MM.1S (cell line): ENCODE measurements at regions not wholly inside any gene's neighbourhood (a gene's known extent, or its start where the extent isn't known, plus 50 kb on each side); places are given as distances from the start of the nearest gene placed in this dataset.
"Not testable (repeated sequence)": the region's sequence is repeated elsewhere in the genome, so short reads cannot be mapped to it uniquely, and the experiment has no call there.

ENCODE experiments used
- DNase-seq: peaks from one replicate; pipeline ENCODE4 v3.0.0-alpha.2; 2015
- H2AFZ ChIP-seq: fragments of 300-600 bp; sonication (generic); 2 replicates; pipeline ENCODE4 v1.6.0; 2016; ENCODE audit warnings: antibody characterized with exemption, low read length
- H3F3A ChIP-seq: fragments of 300-600 bp; sonication (generic); 2 replicates; pipeline ENCODE4 v1.6.1; 2016; ENCODE audit warnings: mild to moderate bottlenecking, antibody characterized with exemption, low read length, moderate library complexity, mixed read lengths; ENCODE audit not compliant: insufficient read depth
- H3K27ac ChIP-seq: fragments of 300-600 bp; sonication (generic); 2 replicates; pipeline ENCODE4 v1.5.1; 2016; ENCODE audit warnings: mild to moderate bottlenecking, low read length
- H3K27me3 ChIP-seq: fragments of 300-600 bp; sonication (generic); replicated peaks from 2 replicates; pipeline ENCODE4 v1.6.0; 2016; ENCODE audit warnings: low read length; ENCODE audit not compliant: insufficient read depth
- H3K36me3 ChIP-seq: fragments of 300-600 bp; sonication (generic); replicated peaks from 2 replicates; pipeline ENCODE4 v1.6.1; 2016; ENCODE audit warnings: mild to moderate bottlenecking, low read length, mixed read lengths; ENCODE audit not compliant: insufficient read depth
- H3K4me1 ChIP-seq: fragments of 300-600 bp; sonication (generic); 2 replicates; pipeline ENCODE4 v1.6.1; 2016; ENCODE audit warnings: low read length, mixed read lengths
- H3K4me2 ChIP-seq: fragments of 300-600 bp; sonication (generic); 2 replicates; pipeline ENCODE4 v1.6.0; 2016; ENCODE audit warnings: low read depth, low read length
- H3K4me3 ChIP-seq: fragments of 300-600 bp; sonication (generic); 2 replicates; pipeline ENCODE4 v1.5.1; 2016; ENCODE audit warnings: low read length, mixed read lengths
- H3K79me2 ChIP-seq: fragments of 300-600 bp; sonication (generic); 2 replicates; pipeline ENCODE4 v1.6.1; 2016; ENCODE audit warnings: mixed run types, low read length, mixed read lengths
- H3K9ac ChIP-seq: fragments of 300-600 bp; sonication (generic); 2 replicates; pipeline ENCODE4 v1.6.1; 2016; ENCODE audit warnings: low read length, mixed read lengths
- H3K9me2 ChIP-seq: fragments of 300-600 bp; sonication (generic); replicated peaks from 2 replicates; pipeline ENCODE4 v1.6.1; 2016; ENCODE audit warnings: mild to moderate bottlenecking, low read length, mixed read lengths; ENCODE audit not compliant: insufficient read depth
- H3K9me3 ChIP-seq: fragments of 300-600 bp; sonication (generic); replicated peaks from 2 replicates; pipeline ENCODE4 v1.6.1; 2016; ENCODE audit warnings: mild to moderate bottlenecking, low read length, mixed read lengths; ENCODE audit not compliant: insufficient read depth
- H4K20me1 ChIP-seq: fragments of 300-600 bp; sonication (generic); 2 replicates; pipeline ENCODE4 v1.6.1; 2016; ENCODE audit warnings: mild to moderate bottlenecking, low read length, moderate library complexity, mixed read lengths; ENCODE audit not compliant: insufficient read depth
- EZH2 ChIP-seq: fragments of 300-600 bp; sonication (generic); optimal IDR thresholded peaks from 2 replicates; pipeline ENCODE3; 2017; ENCODE audit warnings: low read depth, mild to moderate bottlenecking, antibody characterized with exemption, low read length, mixed read lengths
- EZH2phosphoT487 ChIP-seq: fragments of 300-600 bp; sonication (generic); IDR thresholded peaks from 2 replicates; pipeline ENCODE4 v1.6.1; 2018; ENCODE audit warnings: antibody characterized with exemption, low read length
- TF ChIP-seq, protein P1 (sequence below): fragments of 300-600 bp; sonication (generic); IDR thresholded peaks from 2 replicates; pipeline ENCODE4 v1.5.1; 2016; ENCODE audit warnings: antibody characterized with exemption, low read length, mixed read lengths

GRCh38 chr13:112220296-112220875 is 153.4 kb downstream of the SOX1 start:
- no peaks in the 10 kb centered on the region for H3K36me3 ChIP-seq

DNA sequence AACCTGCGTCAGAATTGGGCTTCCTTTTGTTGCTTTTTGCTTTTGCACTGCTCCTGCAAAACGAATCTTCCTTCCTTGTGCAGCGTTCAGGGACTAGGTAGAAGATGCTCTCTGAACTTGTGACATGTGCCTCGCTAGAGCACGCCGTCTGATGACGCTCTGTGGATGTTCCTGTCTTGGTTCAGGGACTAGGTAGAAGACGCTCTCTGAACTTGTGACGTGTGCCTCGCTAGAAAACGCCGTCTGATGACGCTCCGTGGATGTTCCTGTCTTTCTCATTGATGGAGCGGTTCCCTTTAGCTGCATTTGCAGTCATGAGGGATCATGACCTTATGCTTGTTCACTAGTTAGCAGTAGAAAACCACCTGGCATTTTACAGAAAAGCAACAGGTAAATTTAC is 154.0 kb downstream of the SOX1 start:
- Histone ChIP-seq H3F3A (no peaks in the 10 kb centered on the region), H3K4me3 (no peak overlapping the region), H3K27ac (no peak overlapping the region), H3K79me2 (no peaks in the 10 kb centered on the region), H3K9me2 (no peaks in the 10 kb centered on the region), H3K36me3 (no peaks in the 10 kb centered on the region), H3K9ac (no peak overlapping the region), H2AFZ (no peak overlapping the region), H3K9me3 (no peaks in the 10 kb centered on the region), H3K4me1 (no peaks in the 10 kb centered on the region), H4K20me1 (no peaks in the 10 kb centered on the region), H3K27me3 (no peaks in the 10 kb centered on the region; the same call in 1 of the 2 replicates), H3K4me2 (no peak overlapping the region)
- TF ChIP-seq EZH2phosphoT487 (no peak), EZH2 (no peak)
- TF ChIP-seq, protein P1, sequence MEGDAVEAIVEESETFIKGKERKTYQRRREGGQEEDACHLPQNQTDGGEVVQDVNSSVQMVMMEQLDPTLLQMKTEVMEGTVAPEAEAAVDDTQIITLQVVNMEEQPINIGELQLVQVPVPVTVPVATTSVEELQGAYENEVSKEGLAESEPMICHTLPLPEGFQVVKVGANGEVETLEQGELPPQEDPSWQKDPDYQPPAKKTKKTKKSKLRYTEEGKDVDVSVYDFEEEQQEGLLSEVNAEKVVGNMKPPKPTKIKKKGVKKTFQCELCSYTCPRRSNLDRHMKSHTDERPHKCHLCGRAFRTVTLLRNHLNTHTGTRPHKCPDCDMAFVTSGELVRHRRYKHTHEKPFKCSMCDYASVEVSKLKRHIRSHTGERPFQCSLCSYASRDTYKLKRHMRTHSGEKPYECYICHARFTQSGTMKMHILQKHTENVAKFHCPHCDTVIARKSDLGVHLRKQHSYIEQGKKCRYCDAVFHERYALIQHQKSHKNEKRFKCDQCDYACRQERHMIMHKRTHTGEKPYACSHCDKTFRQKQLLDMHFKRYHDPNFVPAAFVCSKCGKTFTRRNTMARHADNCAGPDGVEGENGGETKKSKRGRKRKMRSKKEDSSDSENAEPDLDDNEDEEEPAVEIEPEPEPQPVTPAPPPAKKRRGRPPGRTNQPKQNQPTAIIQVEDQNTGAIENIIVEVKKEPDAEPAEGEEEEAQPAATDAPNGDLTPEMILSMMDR, result no peak
- DNase-seq, result no peak

More at GRCh38 chr13:112220296-112220875, 153.4 kb downstream of the SOX1 start:
- TF ChIP-seq, protein P1, result no peak
- TF ChIP-seq EZH2phosphoT487 (no peak), EZH2 (no peak)
- Histone ChIP-seq H3K9me2 (no peaks in the 10 kb centered on the region), H3K9ac (no peak overlapping the region), H3K4me2 (no peak overlapping the region), H3K27ac (no peak overlapping the region), H4K20me1 (no peaks in the 10 kb centered on the region), H3F3A (no peaks in the 10 kb centered on the region), H3K27me3 (no peaks in the 10 kb centered on the region; the same call in 1 of the 2 replicates), H3K4me1 (no peaks in the 10 kb centered on the region), H3K4me3 (no peak overlapping the region), H3K9me3 (no peaks in the 10 kb centered on the region), H3K79me2 (no peaks in the 10 kb centered on the region), H2AFZ (no peak overlapping the region)
- no peak for DNase-seq

DNA sequence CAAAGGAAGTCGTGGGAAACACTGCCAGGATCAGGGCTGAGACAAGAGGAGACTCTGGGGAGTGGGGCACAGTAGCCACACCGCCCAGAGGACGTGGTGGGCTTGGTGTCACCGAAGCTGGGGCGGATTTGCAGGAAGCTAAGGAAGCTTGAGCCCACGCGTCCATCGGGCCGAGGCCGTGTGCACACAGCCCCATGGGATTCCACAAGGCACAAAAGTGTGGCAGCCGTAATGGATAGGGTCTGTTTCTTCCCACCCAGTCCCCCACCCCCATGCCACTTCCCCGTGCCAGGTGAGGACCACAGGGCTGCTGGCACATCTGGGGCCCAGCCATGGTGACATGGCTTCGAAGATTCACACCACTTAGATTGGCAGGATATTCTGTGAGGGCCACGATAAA is 153.2 kb upstream of the SPACA7 start:
- Histone ChIP-seq H3K9ac (no peak overlapping the region), H3K9me2 (no peaks in the 10 kb centered on the region), H3K9me3 (no peaks in the 10 kb centered on the region), H4K20me1 (no peaks in the 10 kb centered on the region), H3K36me3 (no peaks in the 10 kb centered on the region), H2AFZ (no peak overlapping the region), H3K27me3 (peaks cover under 1% of the 10 kb centered on the region), H3K4me3 (no peak overlapping the region), H3K4me2 (no peak overlapping the region), H3F3A (no peaks in the 10 kb centered on the region), H3K4me1 (no peaks in the 10 kb centered on the region), H3K27ac (no peak overlapping the region), H3K79me2 (no peaks in the 10 kb centered on the region)
- TF ChIP-seq EZH2phosphoT487, result no peak
- TF ChIP-seq, protein P1, result no peak
- no peak for TF ChIP-seq EZH2
- no peak for DNase-seq

GRCh38 chr13:112223929-112224328 is 152.2 kb upstream of the SPACA7 start:
- not testable (repeated sequence) for H3K36me3 ChIP-seq, H3K79me2 ChIP-seq, H3K9ac ChIP-seq, H3F3A ChIP-seq, H4K20me1 ChIP-seq, H3K4me3 ChIP-seq, H3K9me2 ChIP-seq, H3K27me3 ChIP-seq, H3K27ac ChIP-seq, H3K9me3 ChIP-seq, DNase-seq, H3K4me1 ChIP-seq, H2AFZ ChIP-seq, H3K4me2 ChIP-seq
